IMR-90 (cell line): ENCODE measurements at regions not wholly inside any gene's neighbourhood (a gene's known extent, or its start where the extent isn't known, plus 50 kb on each side); places are given as distances from the start of the nearest gene placed in this dataset.

Experiments
- ATAC-seq: fragments of 200-7000 bp; cut with Tn5 transposase; 2 replicates; pipeline ENCODE4 v1.9.1; 2020; ENCODE audit warnings: low read depth, mild to moderate bottlenecking, moderate library complexity
- BruUV-seq: library from RNA; stranded (reverse); fragments of 400-500 nt; replicated peaks from 2 replicates; lab custom pipeline; 2021; lab: Mats Ljungman, UMichigan
- CTCF ChIA-PET: fragments of 300-600 bp; formaldehyde crosslinking; extraction: SDS; loops from one replicate; lab custom pipeline; 2021; ENCODE audit warnings: antibody characterized with exemption; lab: Yijun Ruan, JAX
- POLR2A ChIA-PET: fragments of 300-600 bp; sonication (Branson Sonifier 250); formaldehyde crosslinking; loops from one replicate; lab custom pipeline; 2022; ENCODE audit warnings: antibody characterized with exemption; ENCODE audit not compliant: unreplicated experiment; lab: Charles Lee
- DNase-seq: peaks from one replicate; pipeline ENCODE4 v3.0.0; 2013
- H2AFZ ChIP-seq: replicated peaks from 2 replicates; pipeline ENCODE3; 2013; ENCODE audit warnings: low read length, mild to moderate bottlenecking; ENCODE audit not compliant: poor library complexity
- H2AK5ac ChIP-seq: 2 replicates; pipeline ENCODE4 v1.6.1; 2013; ENCODE audit warnings: low read depth, low read length, inconsistent platforms
- H2AK9ac ChIP-seq: replicated peaks from 2 replicates; pipeline ENCODE3; 2013; ENCODE audit warnings: mild to moderate bottlenecking, low read depth, low read length, moderate library complexity; ENCODE audit not compliant: poor library complexity
- H2BK120ac ChIP-seq: 2 replicates; pipeline ENCODE4 v1.6.1; 2013; ENCODE audit warnings: low read depth, low read length, inconsistent platforms
- H2BK15ac ChIP-seq: 3 replicates; pipeline ENCODE4 v1.6.1; 2013; ENCODE audit warnings: low read depth, low read length, inconsistent platforms
- H2BK20ac ChIP-seq: 2 replicates; pipeline ENCODE4 v1.6.1; 2013; ENCODE audit warnings: low read depth, mild to moderate bottlenecking, inconsistent platforms, low read length, moderate library complexity
- H2BK5ac ChIP-seq: 2 replicates; pipeline ENCODE4 v1.6.1; 2013; ENCODE audit warnings: mild to moderate bottlenecking, low read depth, low read length, inconsistent platforms; ENCODE audit not compliant: poor library complexity, severe bottlenecking
- H3K14ac ChIP-seq: replicated peaks from 2 replicates; pipeline ENCODE4 v1.6.1; 2013; ENCODE audit warnings: low read depth, low read length, inconsistent platforms
- H3K18ac ChIP-seq: 2 replicates; pipeline ENCODE4 v1.6.1; 2013; ENCODE audit warnings: low read depth, low read length, control low read depth
- H3K23ac ChIP-seq: 2 replicates; pipeline ENCODE4 v1.6.1; 2013; ENCODE audit warnings: low read depth, low read length, inconsistent platforms
- H3K27ac ChIP-seq: 2 replicates; pipeline ENCODE4 v1.5.1; 2013; ENCODE audit warnings: mild to moderate bottlenecking, control low read depth, low read length; ENCODE audit not compliant: insufficient read depth
- H3K27me3 ChIP-seq: 2 replicates; pipeline ENCODE4 v1.6.1; 2013; ENCODE audit warnings: low read length; ENCODE audit not compliant: control insufficient read depth, insufficient read depth
- H3K36me3 ChIP-seq: 2 replicates; pipeline ENCODE4 v1.6.1; 2013; ENCODE audit warnings: low read length, mixed read lengths; ENCODE audit not compliant: control insufficient read depth, insufficient read depth
- H3K4ac ChIP-seq: 2 replicates; pipeline ENCODE4 v1.6.1; 2013; ENCODE audit warnings: low read depth, low read length, inconsistent platforms
- H3K4me1 ChIP-seq: 2 replicates; pipeline ENCODE4 v1.6.1; 2013; ENCODE audit warnings: low read length, mixed read lengths; ENCODE audit not compliant: control insufficient read depth, insufficient read depth
- H3K4me2 ChIP-seq: 2 replicates; pipeline ENCODE4 v1.6.1; 2013; ENCODE audit warnings: low read depth, mild to moderate bottlenecking, control low read depth, low read length, moderate library complexity
- H3K4me3 ChIP-seq: 2 replicates; pipeline ENCODE4 v1.5.1; 2013; ENCODE audit warnings: low read depth, mild to moderate bottlenecking, control low read depth, low read length, moderate library complexity; ENCODE audit not compliant: insufficient read depth
- H3K56ac ChIP-seq: 2 replicates; pipeline ENCODE4 v1.6.1; 2013; ENCODE audit warnings: low read length, inconsistent platforms; ENCODE audit not compliant: insufficient read depth; ENCODE audit errors: extremely low read depth
- H3K79me1 ChIP-seq, 2 experiments: 2 replicates each; pipeline ENCODE4 v1.6.1; 2013; ENCODE audit warnings: low read length in 2 of 2, inconsistent platforms in 1 of 2, low read depth in 1 of 2
- H3K9ac ChIP-seq: 2 replicates; pipeline ENCODE4 v1.6.1; 2013; ENCODE audit warnings: low read depth, low read length, control low read depth
- H3K9me1 ChIP-seq: 2 replicates; pipeline ENCODE4 v1.6.1; 2013; ENCODE audit warnings: low read length, inconsistent platforms; ENCODE audit not compliant: insufficient read depth
- H3K9me3 ChIP-seq: 2 replicates; pipeline ENCODE4 v1.6.1; 2013; ENCODE audit warnings: low read length; ENCODE audit not compliant: control insufficient read depth, insufficient read depth
- H4K20me1 ChIP-seq: 2 replicates; pipeline ENCODE4 v1.6.1; 2013; ENCODE audit warnings: low read length, inconsistent platforms; ENCODE audit not compliant: insufficient read depth
- H4K5ac ChIP-seq: 2 replicates; pipeline ENCODE4 v1.6.1; 2013; ENCODE audit warnings: mild to moderate bottlenecking, low read depth, low read length, control low read depth
- H4K8ac ChIP-seq, 2 experiments: 2 replicates each; pipeline ENCODE4 v1.6.1; 2013; ENCODE audit warnings: low read depth in 2 of 2, low read length in 2 of 2, control low read depth in 1 of 2, inconsistent platforms in 1 of 2
- H4K91ac ChIP-seq: 2 replicates; pipeline ENCODE4 v1.6.1; 2013; ENCODE audit warnings: low read depth, low read length, inconsistent platforms; ENCODE audit not compliant: insufficient read depth
- BHLHE40 ChIP-seq: fragments of 150-350 bp; IDR thresholded peaks from 2 replicates; pipeline ENCODE4 v1.6.1; 2016; ENCODE audit warnings: mild to moderate bottlenecking, low read depth, low read length
- CHD1 ChIP-seq: IDR thresholded peaks from 2 replicates; pipeline ENCODE4 v1.6.1; 2012; ENCODE audit warnings: low read depth, low read length, improper control_type of control experiment
- MAZ ChIP-seq: IDR thresholded peaks from 2 replicates; pipeline ENCODE4 v1.6.1; 2012; ENCODE audit warnings: low read depth, mild to moderate bottlenecking, low read length, improper control_type of control experiment, moderate library complexity, borderline replicate concordance
- NFE2L2 ChIP-seq: fragments of 150-350 bp; IDR thresholded peaks from 2 replicates; pipeline ENCODE4 v1.6.1; 2016; ENCODE audit warnings: low read depth, mild to moderate bottlenecking, low read length
- POLR2A ChIP-seq: IDR thresholded peaks from 2 replicates; pipeline ENCODE4 v1.6.1; 2012; ENCODE audit warnings: mild to moderate bottlenecking, low read depth, low read length
- RAD21 ChIP-seq: IDR thresholded peaks from 2 replicates; pipeline ENCODE4 v1.6.1; 2012; ENCODE audit warnings: low read length, improper control_type of control experiment
- RCOR1 ChIP-seq: IDR thresholded peaks from 2 replicates; pipeline ENCODE4 v1.6.1; 2012; ENCODE audit warnings: mild to moderate bottlenecking, low read length, improper control_type of control experiment; ENCODE audit not compliant: insufficient replicate concordance
- RFX5 ChIP-seq: IDR thresholded peaks from 2 replicates; pipeline ENCODE4 v1.8.0; 2012; ENCODE audit warnings: low read depth, mild to moderate bottlenecking, low read length, moderate library complexity
- WGBS, 2 experiments: methylation state at CpG; one replicate each; pipeline versions ENCODE4 v1.1.5 to v1.1.7; 2013; ENCODE audit warnings: missing lambda C conversion rate in 2 of 2; ENCODE audit not compliant: insufficient read length in 1 of 2; ENCODE audit errors: extremely low coverage in 2 of 2; 5-methylcytosine and 5-hydroxymethylcytosine counted together
- dilution Hi-C: fragments of 300-500 bp; cut with HindIII; formaldehyde crosslinking; loops from one replicate; pipeline ENCODE4 v1.14.3; 2018; ENCODE audit warnings: low sequenced_read_pairs; ENCODE audit not compliant: unreplicated experiment
- in situ Hi-C: fragments of 300-500 bp; cut with MboI; formaldehyde crosslinking; loops from 3 replicates; pipeline ENCODE4 v1.14.3; 2019; ENCODE audit warnings: low sequenced_read_pairs, inconsistent platforms, mixed read lengths
- intact Hi-C: fragments of 100-400 bp; cut with micrococcal nuclease; formaldehyde crosslinking; loops from 2 replicates; pipeline ENCODE4 v1.10.0; 2022
- TF ChIP-seq, protein P1 (sequence below): conservative IDR thresholded peaks from 2 replicates; pipeline ENCODE4 v1.5.1; 2012; ENCODE audit warnings: mild to moderate bottlenecking, low read depth, low read length, improper control_type of control experiment
- TF ChIP-seq, protein P2 (sequence below): fragments of 150-350 bp; IDR thresholded peaks from 2 replicates; pipeline ENCODE4 v1.6.1; 2016; ENCODE audit warnings: low read depth, mild to moderate bottlenecking, low read length, moderate library complexity, borderline replicate concordance

DNA sequence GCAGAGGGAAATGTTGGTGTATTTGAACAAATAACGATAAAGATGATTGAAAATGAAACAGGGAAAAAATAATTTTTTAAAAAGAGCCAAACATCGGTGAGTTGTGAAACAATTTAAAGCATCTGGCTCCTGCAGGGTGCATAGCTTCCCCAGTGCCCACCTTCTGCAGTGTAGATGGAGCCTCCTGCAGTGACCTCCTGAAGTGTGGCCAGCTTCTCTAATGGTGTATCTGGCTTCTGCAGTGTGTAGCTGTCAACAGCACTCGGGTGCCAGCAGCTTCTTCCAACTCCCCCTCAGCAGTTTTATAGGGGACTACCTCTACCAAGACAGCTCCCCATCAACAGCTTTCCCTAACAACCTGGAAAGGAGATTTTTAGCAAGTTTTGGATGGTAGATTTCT, 279.4 kb upstream of the SEMA6A start:
- no peak for ATAC-seq
- Histone ChIP-seq H3K9ac (no peak overlapping the region), H4K91ac (no peak overlapping the region), H3K36me3 (no peaks in the 10 kb centered on the region), H3K9me3 (peaks cover 19% of the 10 kb centered on the region), H3K14ac (no peak overlapping the region), H3K27ac (no peak overlapping the region), H3K4me3 (no peak overlapping the region), H3K27me3 (no peaks in the 10 kb centered on the region), H3K4me2 (no peak overlapping the region), H3K56ac (no peak overlapping the region), H3K4ac (no peak overlapping the region), H4K5ac (no peak overlapping the region), H4K8ac (no peak overlapping the region), H2BK15ac (no peak overlapping the region), H2BK20ac (no peak overlapping the region), H4K20me1 (no peaks in the 10 kb centered on the region), H3K4me1 (no peaks in the 10 kb centered on the region), H3K9me1 (no peaks in the 10 kb centered on the region), H2AK9ac (no peak overlapping the region), H2AFZ (no peak overlapping the region), H2BK5ac (no peak overlapping the region), H2BK120ac (no peak overlapping the region), H3K18ac (no peak overlapping the region), H3K23ac (no peak overlapping the region), H3K79me1 (no peaks in the 10 kb centered on the region), H2AK5ac (no peak overlapping the region)
- CTCF ChIA-PET: interaction anchor here (0.6 kb wide), 1 partner anchor 8 kb away, joined by 4 read pairs; no protein-coding TSS in a partner anchor
- in situ Hi-C loops: no loop called here
- no TSS peak for BruUV-seq
- POLR2A ChIA-PET: no interaction called here
- dilution Hi-C loops: no loop called here
- no peak for DNase-seq
- no CpG with 5 or more reads among the region's 3 CpGs for WGBS, 2 experiments
- no peak for TF ChIP-seq POLR2A
- no peak for TF ChIP-seq BHLHE40
- TF ChIP-seq RCOR1: no peak
- TF ChIP-seq RFX5: no peak
- TF ChIP-seq RAD21: no peak
- no peak for TF ChIP-seq NFE2L2
- TF ChIP-seq CHD1: no peak
- TF ChIP-seq, protein P1, sequence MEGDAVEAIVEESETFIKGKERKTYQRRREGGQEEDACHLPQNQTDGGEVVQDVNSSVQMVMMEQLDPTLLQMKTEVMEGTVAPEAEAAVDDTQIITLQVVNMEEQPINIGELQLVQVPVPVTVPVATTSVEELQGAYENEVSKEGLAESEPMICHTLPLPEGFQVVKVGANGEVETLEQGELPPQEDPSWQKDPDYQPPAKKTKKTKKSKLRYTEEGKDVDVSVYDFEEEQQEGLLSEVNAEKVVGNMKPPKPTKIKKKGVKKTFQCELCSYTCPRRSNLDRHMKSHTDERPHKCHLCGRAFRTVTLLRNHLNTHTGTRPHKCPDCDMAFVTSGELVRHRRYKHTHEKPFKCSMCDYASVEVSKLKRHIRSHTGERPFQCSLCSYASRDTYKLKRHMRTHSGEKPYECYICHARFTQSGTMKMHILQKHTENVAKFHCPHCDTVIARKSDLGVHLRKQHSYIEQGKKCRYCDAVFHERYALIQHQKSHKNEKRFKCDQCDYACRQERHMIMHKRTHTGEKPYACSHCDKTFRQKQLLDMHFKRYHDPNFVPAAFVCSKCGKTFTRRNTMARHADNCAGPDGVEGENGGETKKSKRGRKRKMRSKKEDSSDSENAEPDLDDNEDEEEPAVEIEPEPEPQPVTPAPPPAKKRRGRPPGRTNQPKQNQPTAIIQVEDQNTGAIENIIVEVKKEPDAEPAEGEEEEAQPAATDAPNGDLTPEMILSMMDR: no peak
- no peak for TF ChIP-seq MAZ
- TF ChIP-seq, protein P2, sequence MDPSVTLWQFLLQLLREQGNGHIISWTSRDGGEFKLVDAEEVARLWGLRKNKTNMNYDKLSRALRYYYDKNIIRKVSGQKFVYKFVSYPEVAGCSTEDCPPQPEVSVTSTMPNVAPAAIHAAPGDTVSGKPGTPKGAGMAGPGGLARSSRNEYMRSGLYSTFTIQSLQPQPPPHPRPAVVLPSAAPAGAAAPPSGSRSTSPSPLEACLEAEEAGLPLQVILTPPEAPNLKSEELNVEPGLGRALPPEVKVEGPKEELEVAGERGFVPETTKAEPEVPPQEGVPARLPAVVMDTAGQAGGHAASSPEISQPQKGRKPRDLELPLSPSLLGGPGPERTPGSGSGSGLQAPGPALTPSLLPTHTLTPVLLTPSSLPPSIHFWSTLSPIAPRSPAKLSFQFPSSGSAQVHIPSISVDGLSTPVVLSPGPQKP: no peak
- intact Hi-C loops: loop anchor here (10.0 kb wide), 1 partner anchor 141 kb away; no protein-coding TSS in a partner anchor
